M059J (cell line): ENCODE measurements at regions not wholly inside any gene's neighbourhood (a gene's known extent, or its start where the extent isn't known, plus 50 kb on each side); places are given as distances from the start of the nearest gene placed in this dataset.

Experiments used
- DNase-seq: peaks from one replicate; pipeline ENCODE4 v3.0.0-alpha.2; 2012; ENCODE audit warnings: low read depth

- peak; percentile 70 for DNase-seq
Measured at GRCh38 chr5:164013077-164013670, 507.8 kb downstream of the MAT2B start.

GRCh38 chr5:164020116-164020515 is 514.7 kb downstream of the MAT2B start:
- no peak for DNase-seq

- DNase-seq, result no peak
Measured at GRCh38 chr5:164027738-164028137, 522.3 kb downstream of the MAT2B start.

GRCh38 chr5:164038128-164038783 is 532.8 kb downstream of the MAT2B start:
- no peak for DNase-seq

GRCh38 chr5:164041105-164041504 is 535.7 kb downstream of the MAT2B start:
- DNase-seq, result no peak

- DNase-seq, result no peak
Measured at GRCh38 chr5:164048359-164048926, 543.0 kb downstream of the MAT2B start.

- no peak for DNase-seq
Measured at GRCh38 chr5:164051745-164052144, 546.3 kb downstream of the MAT2B start.

GRCh38 chr5:164052536-164053093 is 547.2 kb downstream of the MAT2B start:
- peak; percentile 5 for DNase-seq

- DNase-seq, result no peak
Measured at GRCh38 chr5:164053123-164053522, 547.7 kb downstream of the MAT2B start.

- no peak for DNase-seq
Measured at GRCh38 chr5:164054461-164054860, 549.0 kb downstream of the MAT2B start.

- no peak for DNase-seq
Measured at GRCh38 chr5:164057121-164057520, 551.7 kb downstream of the MAT2B start.

- no peak for DNase-seq
Measured at GRCh38 chr5:164058621-164059020, 553.2 kb downstream of the MAT2B start.

- DNase-seq, result no peak
Measured at GRCh38 chr5:164059471-164059870, 554.1 kb downstream of the MAT2B start.

GRCh38 chr5:164060786-164061355 is 555.5 kb downstream of the MAT2B start:
- DNase-seq, result no peak

GRCh38 chr5:164062304-164062703 is 556.9 kb downstream of the MAT2B start:
- no peak for DNase-seq

GRCh38 chr5:164065266-164065665 is 559.8 kb downstream of the MAT2B start:
- DNase-seq, result no peak

GRCh38 chr5:164071671-164072070 is 566.3 kb downstream of the MAT2B start:
- no peak for DNase-seq

GRCh38 chr5:164073081-164073480 is 567.7 kb downstream of the MAT2B start:
- DNase-seq, result no peak

GRCh38 chr5:164076556-164076955 is 571.1 kb downstream of the MAT2B start:
- no peak for DNase-seq

GRCh38 chr5:164090358-164090757 is 584.9 kb downstream of the MAT2B start:
- no peak for DNase-seq

- no peak for DNase-seq
Measured at GRCh38 chr5:164091836-164092235, 586.4 kb downstream of the MAT2B start.

- no peak for DNase-seq
Measured at GRCh38 chr5:164094291-164094690, 588.9 kb downstream of the MAT2B start.

- peak; percentile 45 for DNase-seq
Measured at GRCh38 chr5:164097749-164098148, 592.3 kb downstream of the MAT2B start.
